ENCODE measurements at regions not wholly inside any gene's neighbourhood (a gene's known extent, or its start where the extent isn't known, plus 50 kb on each side); places are given as distances from the start of the nearest gene placed in this dataset.

DNA sequence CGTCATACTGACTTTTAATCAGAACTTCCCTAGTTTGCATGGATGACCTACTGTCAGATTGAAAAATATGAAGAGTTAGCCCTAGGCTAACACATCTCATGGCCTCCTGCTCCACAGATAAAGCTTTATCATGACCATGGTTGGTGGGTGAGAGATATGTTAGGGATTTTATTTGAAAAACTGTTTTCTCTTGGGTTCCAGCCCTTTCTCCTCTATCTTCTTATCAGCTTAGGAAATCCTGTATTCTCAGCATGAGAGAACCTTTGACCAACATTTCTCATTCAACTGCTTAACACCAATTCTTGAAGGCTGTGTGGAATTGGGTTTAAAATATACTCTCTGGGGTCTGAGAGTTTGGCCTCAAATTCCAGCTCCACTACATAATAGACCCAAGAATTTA is 1407.0 kb upstream of the CELF4 start:
- no peak for DNase-seq
- no peak for ATAC-seq (replicated peaks)
- Mint-ChIP-seq H3K4me3 (no peak overlapping the region), H3K4me1 (ENCODE audit: low read depth in 2 of 2) (no peaks in the 10 kb centered on the region), H3K36me3 (ENCODE audit: insufficient read depth) (no peaks in the 10 kb centered on the region), H3K27ac (no peak overlapping the region), H3K9me3 (no peaks in the 10 kb centered on the region), H3K27me3 (peaks cover 5 to 22% of the 10 kb centered on the region in 2 donors)

DNA sequence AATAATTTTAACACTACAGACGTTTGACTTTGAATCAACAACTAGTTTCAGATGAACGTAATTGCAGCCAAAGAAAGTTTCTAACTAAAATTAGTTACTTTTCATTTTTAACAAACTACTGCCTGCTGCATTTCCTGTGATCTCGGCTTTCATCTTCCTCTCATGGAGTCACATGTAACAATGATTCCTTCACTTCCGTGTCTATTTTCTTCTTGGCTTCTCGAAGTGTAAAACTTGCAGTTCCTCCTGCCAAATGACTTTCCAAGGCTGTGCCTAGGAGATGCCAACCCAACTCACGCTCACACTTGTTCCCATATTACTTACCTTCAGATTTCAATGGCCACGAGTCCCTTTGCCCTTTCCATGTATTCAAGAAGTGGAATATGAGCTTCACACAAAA is 1406.3 kb upstream of the CELF4 start:
- Mint-ChIP-seq H3K27me3 (peaks cover 5 to 22% of the 10 kb centered on the region in 2 donors), H3K36me3 (ENCODE audit: insufficient read depth) (no peaks in the 10 kb centered on the region), H3K9me3 (no peaks in the 10 kb centered on the region)

DNA sequence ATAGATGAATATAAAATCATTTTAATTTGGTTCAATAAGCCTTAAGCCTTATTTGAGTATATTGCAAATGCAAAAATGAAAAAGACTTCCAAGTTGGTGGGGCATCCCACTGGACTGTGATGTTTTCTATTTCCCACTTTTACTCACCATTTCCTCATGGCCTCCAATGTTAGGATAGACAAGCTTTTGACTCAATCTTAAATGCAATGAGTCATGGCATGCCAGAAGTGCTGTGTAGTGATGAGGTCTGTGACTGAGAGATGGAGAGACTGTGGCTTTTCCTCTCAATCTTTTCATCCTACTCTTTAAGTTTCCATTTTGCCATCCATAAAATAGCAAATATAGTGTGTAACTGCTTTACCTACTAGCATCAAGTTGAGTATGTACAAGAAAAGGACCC is 1401.2 kb upstream of the CELF4 start:
- no peak overlapping the region for H3K4me3 Mint-ChIP-seq
- no peak for DNase-seq

More for the DNA sequence above, 1406.3 kb upstream of the CELF4 start:
- H3K27ac Mint-ChIP-seq: no peak overlapping the region
- H3K4me3 Mint-ChIP-seq: no peak overlapping the region
- ATAC-seq (replicated peaks) (no peak), DNase-seq (no peak)
- no peaks in the 10 kb centered on the region for H3K4me1 Mint-ChIP-seq (ENCODE audit: low read depth in 2 of 2)

DNA sequence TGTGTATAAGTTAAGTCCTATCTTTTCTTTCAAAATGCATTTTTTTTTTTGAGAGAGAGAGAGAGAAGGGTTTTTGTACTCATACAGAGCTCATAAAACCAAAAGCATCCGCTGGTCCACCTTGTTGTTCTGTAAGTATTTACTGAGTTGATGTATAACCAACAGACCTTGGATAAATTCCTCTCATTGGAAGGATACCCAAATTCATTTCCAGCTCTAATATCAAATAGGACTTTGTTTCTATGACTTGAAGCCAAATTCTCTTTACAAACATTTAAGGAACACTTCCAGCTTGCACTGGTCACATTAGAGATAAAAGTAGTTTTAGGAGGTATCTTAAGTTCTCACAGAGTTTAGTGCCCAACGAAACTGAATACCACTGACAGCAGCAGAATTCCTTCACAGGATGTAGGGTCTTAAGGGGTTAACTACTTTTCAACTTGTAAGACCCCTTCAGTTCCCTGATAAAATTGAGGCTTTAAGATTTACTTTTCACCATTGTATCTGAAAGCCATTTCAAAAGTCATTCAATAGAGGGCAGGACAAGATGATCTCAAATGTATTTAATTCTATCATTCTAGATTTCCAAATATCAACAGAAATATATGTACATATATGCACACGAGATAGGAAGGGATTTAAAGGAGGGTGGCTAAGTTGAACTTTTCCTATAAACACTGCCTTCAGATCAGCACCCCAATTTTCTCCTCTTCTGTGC is 1398.5 kb upstream of the CELF4 start:
- H3K36me3 Mint-ChIP-seq (ENCODE audit: insufficient read depth): no peaks in the 10 kb centered on the region
- no peak overlapping the region for H3K27ac Mint-ChIP-seq
- peaks cover 15 to 33% of the 10 kb centered on the region in 2 donors for H3K27me3 Mint-ChIP-seq
- DNase-seq: no peak
- ATAC-seq (replicated peaks): no peak
- peaks cover 0 to 3% of the 10 kb centered on the region in 2 donors for H3K9me3 Mint-ChIP-seq
- no peak overlapping the region for H3K4me3 Mint-ChIP-seq
- no peaks in the 10 kb centered on the region for H3K4me1 Mint-ChIP-seq (ENCODE audit: low read depth in 2 of 2)

More for the DNA sequence above, 1401.2 kb upstream of the CELF4 start:
- H3K27ac Mint-ChIP-seq: no peak overlapping the region
- ATAC-seq (replicated peaks): no peak
- no peaks in the 10 kb centered on the region for H3K4me1 Mint-ChIP-seq (ENCODE audit: low read depth in 2 of 2)
- H3K9me3 Mint-ChIP-seq: peaks cover 0 to 2% of the 10 kb centered on the region in 2 donors
- H3K27me3 Mint-ChIP-seq: peaks cover 14 to 26% of the 10 kb centered on the region in 2 donors
- H3K36me3 Mint-ChIP-seq (ENCODE audit: insufficient read depth): no peaks in the 10 kb centered on the region

DNA sequence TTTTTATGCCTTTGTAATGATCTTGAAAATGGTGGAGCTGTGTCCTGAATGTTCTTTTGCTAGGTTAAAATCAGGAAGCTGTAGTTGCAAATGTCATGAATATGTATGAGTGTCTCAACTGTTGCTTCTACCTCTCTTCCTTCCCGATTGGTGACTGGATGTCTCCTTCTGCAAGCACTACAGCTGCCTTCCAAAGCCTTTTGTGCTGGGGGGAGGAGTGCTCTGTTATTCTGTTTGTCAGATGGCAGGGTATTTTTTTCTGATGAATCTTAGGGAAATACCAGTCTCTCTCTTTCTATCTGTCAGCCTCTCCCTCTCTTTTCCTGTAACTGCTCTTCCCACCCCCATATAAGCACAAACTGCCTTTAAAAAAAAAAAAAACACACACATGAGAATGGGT is 1396.3 kb upstream of the CELF4 start:
- H3K27me3 Mint-ChIP-seq: peaks cover 26 to 33% of the 10 kb centered on the region in 2 donors
- ATAC-seq (replicated peaks) (no peak), DNase-seq (no peak)
- no peak overlapping the region for H3K27ac Mint-ChIP-seq
- no peaks in the 10 kb centered on the region for H3K36me3 Mint-ChIP-seq (ENCODE audit: insufficient read depth)
- no peaks in the 10 kb centered on the region for H3K4me1 Mint-ChIP-seq (ENCODE audit: low read depth in 2 of 2)
- H3K4me3 Mint-ChIP-seq: no peak overlapping the region
- H3K9me3 Mint-ChIP-seq: peaks cover 0 to 3% of the 10 kb centered on the region in 2 donors

DNA sequence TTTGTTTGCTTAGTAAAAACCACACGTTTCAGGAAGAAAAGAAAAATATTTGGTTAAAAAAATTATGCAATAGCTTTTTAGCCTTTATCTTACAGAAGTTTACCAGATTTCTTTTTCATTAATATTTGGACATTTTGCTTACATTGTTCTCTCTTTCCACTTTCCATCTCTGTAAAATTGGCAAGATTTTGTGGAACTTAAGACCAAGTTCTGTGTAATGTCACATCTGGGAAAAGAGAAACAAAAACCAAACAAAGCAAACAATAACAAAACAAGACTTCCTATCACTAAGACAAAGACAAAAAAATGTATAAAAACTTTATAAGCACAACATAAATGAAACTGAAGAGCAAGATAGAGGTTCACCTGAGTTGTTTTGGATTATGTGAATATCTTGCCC is 1392.1 kb upstream of the CELF4 start:
- H3K27me3 Mint-ChIP-seq: peaks cover 19 to 20% of the 10 kb centered on the region in 2 donors
- no peak overlapping the region for H3K27ac Mint-ChIP-seq
- ATAC-seq (replicated peaks): no peak
- H3K36me3 Mint-ChIP-seq (ENCODE audit: insufficient read depth): no peaks in the 10 kb centered on the region
- peaks cover 0 to 2% of the 10 kb centered on the region in 2 donors for H3K9me3 Mint-ChIP-seq
- no peak overlapping the region for H3K4me3 Mint-ChIP-seq
- no peak for DNase-seq
- no peaks in the 10 kb centered on the region for H3K4me1 Mint-ChIP-seq (ENCODE audit: low read depth in 2 of 2)

DNA sequence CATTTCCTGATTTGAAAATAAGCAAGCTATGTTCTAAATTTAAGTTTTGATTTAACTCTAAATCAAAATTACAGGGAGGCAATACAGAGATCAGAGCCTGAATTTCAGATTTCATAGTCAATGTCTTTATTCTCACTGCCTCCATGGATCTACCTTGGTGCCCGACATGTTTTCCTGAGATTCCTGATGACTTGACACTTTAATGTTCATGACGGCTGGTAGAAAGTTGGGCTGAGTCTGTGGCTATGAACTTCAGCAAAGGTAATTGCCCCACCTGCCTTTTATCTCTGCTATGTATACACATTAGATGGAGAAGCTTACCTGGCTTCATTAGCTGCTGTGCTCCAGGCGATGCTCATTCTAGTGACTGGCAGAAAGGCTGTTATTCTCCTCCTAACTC is 1390.5 kb upstream of the CELF4 start:
- Mint-ChIP-seq H3K9me3 (peaks cover 0 to 2% of the 10 kb centered on the region in 2 donors), H3K4me3 (no peak overlapping the region), H3K27ac (no peak overlapping the region), H3K27me3 (peaks cover 3 to 16% of the 10 kb centered on the region in 2 donors), H3K4me1 (ENCODE audit: low read depth in 2 of 2) (no peaks in the 10 kb centered on the region), H3K36me3 (ENCODE audit: insufficient read depth) (no peaks in the 10 kb centered on the region)
- ATAC-seq (replicated peaks): no peak
- DNase-seq: no peak

DNA sequence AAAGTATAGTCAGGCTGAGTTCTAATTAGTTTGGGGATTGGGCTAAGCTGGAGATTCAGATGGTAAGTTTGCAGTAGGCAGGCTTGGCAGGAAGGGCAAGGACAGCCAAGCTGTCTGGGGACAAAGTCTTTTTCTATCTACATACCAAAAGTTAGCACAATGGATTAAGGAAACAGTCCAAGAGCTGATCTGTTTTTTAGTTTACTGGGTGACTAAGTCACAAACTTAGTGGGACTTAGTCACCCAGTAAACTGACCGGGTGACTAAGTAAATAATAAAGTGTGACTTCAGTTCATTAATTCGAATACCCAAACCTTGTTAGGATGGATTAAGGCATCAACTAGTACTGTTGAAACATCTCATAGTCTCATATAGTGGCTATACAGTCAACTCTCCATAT is 1386.0 kb upstream of the CELF4 start:
- no peak for ATAC-seq (replicated peaks)
- H3K36me3 Mint-ChIP-seq (ENCODE audit: insufficient read depth): peaks cover 2% of the 10 kb centered on the region

DNA sequence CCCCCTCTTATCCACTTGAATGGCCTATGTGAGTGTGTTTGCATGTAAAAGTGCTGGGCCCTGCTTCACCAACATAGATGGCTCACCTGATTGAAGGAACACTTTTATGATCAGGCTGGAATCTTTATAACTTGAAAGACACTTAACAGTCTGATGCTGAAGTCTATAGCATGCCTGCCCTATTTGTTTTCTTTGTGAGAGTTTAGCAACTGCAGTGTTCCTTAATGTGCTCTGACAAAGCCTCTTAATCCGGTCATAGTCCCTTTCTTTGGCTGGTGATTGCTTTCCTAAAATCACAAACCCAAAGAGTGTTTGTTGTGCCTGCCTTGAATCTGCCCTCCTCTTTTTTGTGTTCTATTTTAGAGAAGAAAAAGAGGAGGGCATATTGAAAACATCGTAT is 1382.8 kb upstream of the CELF4 start:
- ATAC-seq (replicated peaks): no peak
- Mint-ChIP-seq H3K36me3 (ENCODE audit: insufficient read depth) (peaks cover 2% of the 10 kb centered on the region), H3K27ac (no peak overlapping the region), H3K4me1 (ENCODE audit: low read depth in 2 of 2) (no peaks in the 10 kb centered on the region), H3K4me3 (no peak overlapping the region), H3K27me3 (peaks cover 22 to 30% of the 10 kb centered on the region in 2 donors), H3K9me3 (no peaks in the 10 kb centered on the region)
- no peak for DNase-seq

More for the DNA sequence above, 1386.0 kb upstream of the CELF4 start:
- peaks cover 13 to 21% of the 10 kb centered on the region in 2 donors for H3K27me3 Mint-ChIP-seq
- no peak overlapping the region for H3K4me3 Mint-ChIP-seq
- no peaks in the 10 kb centered on the region for H3K9me3 Mint-ChIP-seq
- no peaks in the 10 kb centered on the region for H3K4me1 Mint-ChIP-seq (ENCODE audit: low read depth in 2 of 2)
- no peak for DNase-seq
- no peak overlapping the region for H3K27ac Mint-ChIP-seq

DNA sequence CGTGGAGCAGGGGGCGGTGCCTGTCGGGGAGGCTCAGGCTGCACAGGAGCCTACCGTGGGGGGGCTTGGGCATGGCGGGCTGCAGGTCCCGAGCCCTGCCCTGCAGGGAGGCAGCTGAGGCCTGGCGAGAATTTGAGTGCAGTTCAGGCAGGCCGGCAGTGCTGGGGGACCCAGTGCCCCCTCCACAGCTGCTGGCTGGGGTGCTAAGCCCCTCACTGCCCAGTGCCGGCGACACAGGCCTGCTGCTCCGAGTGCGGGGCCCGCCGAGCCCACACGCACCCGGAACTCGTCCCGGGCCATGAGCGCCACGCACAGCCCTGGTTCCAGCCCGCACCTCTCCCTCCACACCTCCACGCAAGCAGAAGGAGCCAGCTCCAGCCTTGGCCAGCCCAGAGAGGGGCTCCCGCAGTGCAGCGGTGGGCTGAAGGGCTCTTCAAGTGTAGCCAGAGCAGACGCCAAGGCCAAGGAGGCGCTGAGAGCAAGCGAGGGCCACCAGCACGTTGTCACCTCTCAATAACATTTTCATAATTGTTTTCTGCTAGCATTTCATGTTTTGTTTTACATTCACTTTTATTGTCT is 1378.9 kb upstream of the CELF4 start:
- peaks cover 13 to 16% of the 10 kb centered on the region in 2 donors for H3K4me1 Mint-ChIP-seq (ENCODE audit: low read depth in 2 of 2)
- no peak overlapping the region for H3K4me3 Mint-ChIP-seq
- H3K27me3 Mint-ChIP-seq: peaks cover 13 to 30% of the 10 kb centered on the region in 2 donors
- DNase-seq (no peak), ATAC-seq (replicated peaks) (no peak)
- H3K27ac Mint-ChIP-seq: no peak overlapping the region
- no peaks in the 10 kb centered on the region for H3K9me3 Mint-ChIP-seq
- peaks cover 16% of the 10 kb centered on the region for H3K36me3 Mint-ChIP-seq (ENCODE audit: insufficient read depth)

DNA sequence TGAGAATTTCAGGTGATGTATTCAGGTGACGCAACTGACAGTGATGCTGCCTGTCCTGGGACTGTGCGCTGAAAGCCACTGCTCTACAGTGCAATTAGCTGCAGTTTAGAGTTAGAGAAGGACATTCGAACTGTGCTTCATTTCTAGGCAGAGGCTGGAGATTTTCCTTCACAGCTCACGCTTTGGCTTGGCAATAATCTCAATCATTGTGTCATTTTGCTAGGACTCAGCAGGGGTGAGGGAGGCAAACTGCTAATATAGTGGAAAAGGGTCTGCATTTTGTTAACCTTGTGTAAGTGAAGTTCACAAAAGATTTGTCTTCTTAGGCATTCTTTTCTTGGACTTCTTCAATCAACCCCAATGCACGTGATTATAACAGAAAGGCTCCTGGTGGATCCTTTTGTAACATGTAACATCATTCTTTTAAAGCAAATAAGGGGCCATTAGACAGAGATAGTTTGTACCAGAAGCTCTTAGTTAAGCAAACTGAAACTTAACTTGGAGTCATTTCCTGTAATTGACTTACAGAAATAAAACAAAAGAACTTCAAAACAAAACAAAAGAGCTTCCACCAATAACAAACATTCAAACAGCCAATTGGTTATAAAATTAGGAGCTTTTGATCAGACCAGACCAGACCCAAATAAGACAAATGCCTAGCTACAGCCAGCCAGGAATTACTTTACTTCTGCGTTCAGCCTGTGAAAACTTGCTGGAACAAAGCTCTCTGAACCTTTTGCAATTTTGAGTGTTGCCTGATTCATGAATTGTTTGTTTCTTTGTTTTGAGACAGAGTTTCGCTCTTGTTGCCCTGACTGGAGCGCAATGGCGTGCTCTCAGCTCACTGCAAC is 1376.3 kb upstream of the CELF4 start:
- DNase-seq: no peak
- Mint-ChIP-seq H3K36me3 (ENCODE audit: insufficient read depth) (peaks cover 18% of the 10 kb centered on the region), H3K9me3 (no peaks in the 10 kb centered on the region), H3K4me3 (peak overlapping the region; percentile 81 to 83), H3K27me3 (peaks cover 9 to 10% of the 10 kb centered on the region in 2 donors), H3K27ac (peak overlapping the region; percentile 97 to 99), H3K4me1 (ENCODE audit: low read depth in 2 of 2) (peaks cover 13 to 19% of the 10 kb centered on the region in 2 donors)
- ATAC-seq (replicated peaks): no peak

DNA sequence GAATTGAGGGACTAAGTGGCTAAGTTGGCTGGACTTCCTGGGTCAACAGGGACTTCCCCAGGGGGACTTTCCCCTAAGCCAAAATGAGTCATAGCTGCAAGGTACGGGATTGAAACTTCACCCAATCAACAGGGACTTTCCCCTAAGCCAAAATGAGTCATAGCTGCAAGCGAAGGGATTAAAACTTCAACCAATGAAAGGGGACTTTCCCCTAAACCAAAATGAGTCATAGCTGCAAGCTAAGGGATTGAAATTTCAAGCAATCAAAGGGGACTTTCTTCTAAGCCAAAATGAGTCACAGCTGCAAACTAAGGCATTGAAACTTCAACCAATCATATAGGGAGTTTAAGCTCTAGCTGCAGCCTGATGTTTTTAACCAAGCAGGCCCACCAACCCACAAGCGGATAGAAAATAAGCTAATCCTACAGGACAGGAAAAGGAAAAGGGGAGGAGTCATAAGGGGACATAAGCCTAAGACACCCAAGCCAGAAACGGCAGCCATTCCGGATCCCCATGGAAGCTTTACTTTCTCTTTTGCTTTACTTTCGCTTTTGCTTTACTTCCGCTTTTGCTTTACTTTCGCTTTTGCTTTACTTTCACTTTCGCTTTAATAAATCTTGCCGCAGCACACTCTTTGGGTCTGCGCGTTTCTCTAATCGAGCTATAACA is 1375.4 kb upstream of the CELF4 start:
- H3K4me3 Mint-ChIP-seq: peak overlapping the region; percentile 81 to 83
- H3K27me3 Mint-ChIP-seq: peaks cover 3% of the 10 kb centered on the region in 2 donors
- H3K4me1 Mint-ChIP-seq (ENCODE audit: low read depth in 2 of 2): peaks cover 13 to 19% of the 10 kb centered on the region in 2 donors
- no peaks in the 10 kb centered on the region for H3K9me3 Mint-ChIP-seq
- peaks cover 18% of the 10 kb centered on the region for H3K36me3 Mint-ChIP-seq (ENCODE audit: insufficient read depth)
- DNase-seq (peak; percentile 48 to 55 (median 50)), ATAC-seq (replicated peaks) (peak; percentile 86)
- peak overlapping the region; percentile 97 to 99 for H3K27ac Mint-ChIP-seq

DNA sequence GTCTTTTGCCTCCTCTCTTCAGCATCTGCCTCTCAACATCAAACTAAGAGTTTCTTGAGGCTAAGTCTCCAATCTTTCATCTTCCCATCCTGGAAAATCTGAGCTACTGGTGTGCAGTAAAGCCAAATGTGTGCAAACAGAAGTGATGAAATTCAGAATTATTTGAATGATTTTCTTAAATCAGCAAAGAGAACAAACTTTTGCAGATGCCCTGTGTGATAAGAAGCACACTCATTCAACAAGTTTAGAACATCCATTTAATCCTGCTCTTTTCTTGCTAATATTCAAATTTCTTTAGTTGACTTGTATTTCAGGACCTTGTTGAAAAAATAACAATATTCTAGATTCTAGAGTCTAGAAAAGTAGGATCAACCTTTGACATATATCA is 1374.9 kb upstream of the CELF4 start:
- H3K9me3 Mint-ChIP-seq: no peaks in the 10 kb centered on the region
- H3K4me3 Mint-ChIP-seq: peak overlapping the region; percentile 81 to 83
- peaks cover 13 to 19% of the 10 kb centered on the region in 2 donors for H3K4me1 Mint-ChIP-seq (ENCODE audit: low read depth in 2 of 2)
- H3K27ac Mint-ChIP-seq: peak overlapping the region; percentile 97 to 99
- no peaks in the 10 kb centered on the region for H3K27me3 Mint-ChIP-seq
- H3K36me3 Mint-ChIP-seq (ENCODE audit: insufficient read depth): peaks cover 18% of the 10 kb centered on the region
- no peak for ATAC-seq (replicated peaks)
- no peak for DNase-seq
